Astrocyte (in vitro differentiated cells and primary cell): ENCODE measurements at regions not wholly inside any gene's neighbourhood (a gene's known extent, or its start where the extent isn't known, plus 50 kb on each side); places are given as distances from the start of the nearest gene placed in this dataset.

Source experiments
- DNase-seq: peaks from one replicate; pipeline ENCODE4 v3.0.0-alpha.2; 2010; ENCODE audit warnings: low read depth
- FAIRE-seq: peaks from 2 replicates; lab custom pipeline; 2011; peaks lifted over from hg19 to GRCh38; lab: Jason Lieb, UNC
- H2AFZ ChIP-seq: 2 replicates; pipeline ENCODE4 v1.6.0; 2012; ENCODE audit warnings: low read depth, low read length, inconsistent platforms
- H3K27ac ChIP-seq: 2 replicates; pipeline ENCODE4 v1.5.1; 2011; ENCODE audit warnings: low read depth, low read length, inconsistent platforms
- H3K27me3 ChIP-seq: 2 replicates; pipeline ENCODE4 v1.6.0; 2011; ENCODE audit warnings: low read length, inconsistent platforms; ENCODE audit not compliant: insufficient read depth
- H3K36me3 ChIP-seq: 2 replicates; pipeline ENCODE4 v1.5.1; 2011; ENCODE audit warnings: low read length, inconsistent platforms; ENCODE audit not compliant: insufficient read depth
- H3K4me1 ChIP-seq: 2 replicates; pipeline ENCODE4 v1.5.1; 2011; ENCODE audit warnings: low read length, inconsistent platforms; ENCODE audit not compliant: insufficient read depth
- H3K4me2 ChIP-seq: 2 replicates; pipeline ENCODE4 v1.6.0; 2012; ENCODE audit warnings: low read length, inconsistent platforms
- H3K4me3 ChIP-seq: 2 replicates; pipeline ENCODE4 v1.5.1; 2011; ENCODE audit warnings: low read depth, mild to moderate bottlenecking, low read length, inconsistent platforms; ENCODE audit not compliant: insufficient read depth
- H3K79me2 ChIP-seq: 2 replicates; pipeline ENCODE4 v1.6.0; 2012; ENCODE audit warnings: mild to moderate bottlenecking, low read length, inconsistent platforms; ENCODE audit not compliant: insufficient read depth
- H3K9ac ChIP-seq: 2 replicates; pipeline ENCODE4 v1.6.0; 2012; ENCODE audit warnings: mild to moderate bottlenecking, low read length, inconsistent platforms
- H3K9me3 ChIP-seq: 2 replicates; pipeline ENCODE4 v1.5.1; 2012; ENCODE audit warnings: low read depth, mild to moderate bottlenecking, low read length, inconsistent platforms; ENCODE audit not compliant: insufficient read depth
- H4K20me1 ChIP-seq: 2 replicates; pipeline ENCODE4 v1.6.0; 2012; ENCODE audit warnings: low read length, inconsistent platforms; ENCODE audit not compliant: insufficient read depth
- H3K27ac Mint-ChIP-seq: one replicate; pipeline ENCODE4 v1.8.0; 2021; ENCODE audit warnings: mild to moderate bottlenecking, mixed read lengths; ENCODE audit not compliant: unreplicated experiment
- H3K27me3 Mint-ChIP-seq: one replicate; pipeline ENCODE4 v1.8.0; 2021; ENCODE audit warnings: low read depth, mixed read lengths; ENCODE audit not compliant: unreplicated experiment
- H3K36me3 Mint-ChIP-seq: one replicate; pipeline ENCODE4 v1.8.0; 2021; ENCODE audit warnings: low read depth, mixed read lengths; ENCODE audit not compliant: unreplicated experiment
- H3K4me1 Mint-ChIP-seq: one replicate; pipeline ENCODE4 v1.8.0; 2021; ENCODE audit warnings: low read depth, mixed read lengths; ENCODE audit not compliant: unreplicated experiment
- H3K4me3 Mint-ChIP-seq: one replicate; pipeline ENCODE4 v1.8.0; 2021; ENCODE audit warnings: mild to moderate bottlenecking, moderate library complexity, mixed read lengths; ENCODE audit not compliant: unreplicated experiment
- H3K9me3 Mint-ChIP-seq: one replicate; pipeline ENCODE4 v1.8.0; 2021; ENCODE audit warnings: mild to moderate bottlenecking, mixed read lengths; ENCODE audit not compliant: unreplicated experiment
- CTCF ChIP-seq: IDR thresholded peaks from 2 replicates; pipeline ENCODE4 v1.5.1; 2011; ENCODE audit warnings: low read depth, mild to moderate bottlenecking, inconsistent platforms, low read length, moderate library complexity; ENCODE audit not compliant: insufficient read depth
- EZH2 ChIP-seq: IDR thresholded peaks from 2 replicates; pipeline ENCODE4 v1.6.1; 2012; ENCODE audit warnings: mild to moderate bottlenecking, low read length, inconsistent platforms; ENCODE audit not compliant: insufficient read depth

- Histone ChIP-seq H3K4me1 (no peaks in the 10 kb centered on the region), H2AFZ (no peak overlapping the region), H3K27me3 (no peaks in the 10 kb centered on the region), H4K20me1 (no peaks in the 10 kb centered on the region), H3K36me3 (no peaks in the 10 kb centered on the region), H3K4me3 (no peak overlapping the region), H3K9me3 (no peaks in the 10 kb centered on the region), H3K4me2 (no peak overlapping the region), H3K9ac (no peak overlapping the region), H3K79me2 (no peaks in the 10 kb centered on the region), H3K27ac (no peak overlapping the region)
- H3K36me3 Mint-ChIP-seq: no peaks in the 10 kb centered on the region
- H3K9me3 Mint-ChIP-seq: no peaks in the 10 kb centered on the region
- FAIRE-seq: no peak
- no peak overlapping the region for H3K4me3 Mint-ChIP-seq
- H3K27ac Mint-ChIP-seq: no peak overlapping the region
- H3K4me1 Mint-ChIP-seq: peaks cover 10% of the 10 kb centered on the region
- DNase-seq: no peak
- no peaks in the 10 kb centered on the region for H3K27me3 Mint-ChIP-seq
- TF ChIP-seq EZH2 (no peak), CTCF (no peak)
Observed at GRCh38 chr4:157980158-157980557, 192.7 kb downstream of the GASK1B start.

- no peak for FAIRE-seq
- TF ChIP-seq CTCF (peak; percentile 85), EZH2 (no peak)
Observed at GRCh38 chr4:157978680-157979361, 194.0 kb downstream of the GASK1B start.

GRCh38 chr4:157977086-157977485 lies 195.7 kb downstream of the GASK1B start:
- Mint-ChIP-seq H3K9me3 (no peaks in the 10 kb centered on the region), H3K36me3 (no peaks in the 10 kb centered on the region), H3K27ac (no peak overlapping the region), H3K27me3 (no peaks in the 10 kb centered on the region), H3K4me3 (no peak overlapping the region), H3K4me1 (no peaks in the 10 kb centered on the region)
- no peaks in the 10 kb centered on the region for H3K27me3 ChIP-seq
- H3K9ac ChIP-seq: no peak overlapping the region
- no peaks in the 10 kb centered on the region for H4K20me1 ChIP-seq
- no peaks in the 10 kb centered on the region for H3K4me1 ChIP-seq
- no peak for FAIRE-seq
- no peak overlapping the region for H3K4me3 ChIP-seq
- H3K27ac ChIP-seq: no peak overlapping the region
- H2AFZ ChIP-seq: no peak overlapping the region
- no peaks in the 10 kb centered on the region for H3K36me3 ChIP-seq
- H3K79me2 ChIP-seq: no peaks in the 10 kb centered on the region
- DNase-seq: no peak
- TF ChIP-seq EZH2 (no peak), CTCF (no peak)
- H3K9me3 ChIP-seq: no peaks in the 10 kb centered on the region
- H3K4me2 ChIP-seq: no peak overlapping the region

More at GRCh38 chr4:157978680-157979361, 194.0 kb downstream of the GASK1B start:
- Mint-ChIP-seq H3K4me3 (peak overlapping the region; percentile 7), H3K36me3 (no peaks in the 10 kb centered on the region), H3K9me3 (no peaks in the 10 kb centered on the region), H3K4me1 (peaks cover 8% of the 10 kb centered on the region), H3K27me3 (no peaks in the 10 kb centered on the region), H3K27ac (peak overlapping the region; percentile 43)
- Histone ChIP-seq H2AFZ (peak overlapping the region; percentile 74), H3K4me3 (peak overlapping the region; percentile 49), H3K4me1 (no peaks in the 10 kb centered on the region), H3K9ac (peak overlapping the region; percentile 64), H3K36me3 (no peaks in the 10 kb centered on the region), H4K20me1 (no peaks in the 10 kb centered on the region), H3K4me2 (peak overlapping the region; percentile 84), H3K79me2 (no peaks in the 10 kb centered on the region), H3K27me3 (no peaks in the 10 kb centered on the region), H3K9me3 (no peaks in the 10 kb centered on the region), H3K27ac (no peak overlapping the region)
- DNase-seq: peak; percentile 46
